H1 (cell line): ENCODE measurements at regions not wholly inside any gene's neighbourhood (a gene's known extent, or its start where the extent isn't known, plus 50 kb on each side); places are given as distances from the start of the nearest gene placed in this dataset.

Experiments
- CTCF ChIA-PET: fragments of 300-600 bp; sonication (Branson Sonifier 250); formaldehyde crosslinking; loops from one replicate; lab custom pipeline; 2021; ENCODE audit not compliant: partially characterized antibody; lab: Charles Lee
- POLR2A ChIA-PET: fragments of 300-600 bp; sonication (Branson Sonifier 250); formaldehyde crosslinking; loops from one replicate; lab custom pipeline; 2021; ENCODE audit warnings: inconsistent platforms; ENCODE audit not compliant: partially characterized antibody; lab: Charles Lee
- DNase-seq, 2 experiments: peaks; one replicate each; pipeline versions ENCODE4 v3.0.0 to v3.0.0-alpha.2; 2010 to 2022; ENCODE audit warnings: low spot score in 2 of 2, low read depth in 1 of 2, mixed read lengths in 1 of 2
- FAIRE-seq: peaks from 2 replicates; lab custom pipeline; 2011; peaks lifted over from hg19 to GRCh38; lab: Jason Lieb, UNC
- H2AFZ ChIP-seq: 2 replicates; pipeline ENCODE4 v1.8.1; 2012; ENCODE audit warnings: low read length, inconsistent platforms
- H2AK5ac ChIP-seq: 2 replicates; pipeline ENCODE4 v1.6.1; 2013; ENCODE audit warnings: low read depth, low read length
- H2BK120ac ChIP-seq: replicated peaks from 2 replicates; pipeline ENCODE3; 2013; ENCODE audit warnings: low read depth, low read length, inconsistent platforms
- H2BK12ac ChIP-seq: 2 replicates; pipeline ENCODE4 v1.6.1; 2013; ENCODE audit warnings: low read depth, low read length
- H2BK15ac ChIP-seq: 2 replicates; pipeline ENCODE4 v1.6.1; 2013; ENCODE audit warnings: low read length
- H2BK20ac ChIP-seq: 2 replicates; pipeline ENCODE4 v1.6.1; 2013; ENCODE audit warnings: low read length
- H2BK5ac ChIP-seq: 2 replicates; pipeline ENCODE4 v1.6.1; 2013; ENCODE audit warnings: low read depth, low read length
- H3K14ac ChIP-seq: 2 replicates; pipeline ENCODE4 v1.6.1; 2013; ENCODE audit warnings: inconsistent platforms; ENCODE audit not compliant: insufficient read length
- H3K18ac ChIP-seq: 2 replicates; pipeline ENCODE4 v1.6.1; 2013; ENCODE audit warnings: low read length; ENCODE audit errors: extremely low read depth
- H3K23ac ChIP-seq: 2 replicates; pipeline ENCODE4 v1.6.1; 2013; ENCODE audit warnings: inconsistent platforms; ENCODE audit not compliant: insufficient read length
- H3K23me2 ChIP-seq: 2 replicates; pipeline ENCODE4 v1.6.1; 2013; ENCODE audit warnings: low read depth, low read length
- H3K27ac ChIP-seq: 2 replicates; pipeline ENCODE4 v1.6.1; 2011; ENCODE audit warnings: low read depth, low read length, inconsistent platforms
- H3K27me3 ChIP-seq, 4 experiments: replicated peaks in 1 of 4; 1 replicate in 1 of 4; 2 replicates in 3 of 4; pipeline versions ENCODE4 v1.6.1 to v1.8.1; 2011 to 2013; ENCODE audit warnings: low read length in 3 of 4, mild to moderate bottlenecking in 3 of 4, inconsistent platforms in 2 of 4, mixed read lengths in 2 of 4, moderate library complexity in 1 of 4; ENCODE audit not compliant: control insufficient read depth in 3 of 4, insufficient read depth in 3 of 4; ENCODE audit errors: extremely low read depth in 1 of 4
- H3K36me3 ChIP-seq, 4 experiments: 2 replicates each; pipeline versions ENCODE4 v1.6.1 to v1.8.1; 2011 to 2013; ENCODE audit warnings: mild to moderate bottlenecking in 4 of 4, low read length in 3 of 4, moderate library complexity in 2 of 4, control low read depth in 1 of 4, inconsistent platforms in 1 of 4; ENCODE audit not compliant: insufficient read depth in 4 of 4, control insufficient read depth in 2 of 4
- H3K4ac ChIP-seq: replicated peaks from 2 replicates; pipeline ENCODE3; 2013; ENCODE audit warnings: low read length, low read depth, mixed read lengths, inconsistent platforms; ENCODE audit not compliant: insufficient read length
- H3K4me1 ChIP-seq, 4 experiments: replicated peaks in 1 of 4; 1 replicate in 1 of 4; 2 replicates in 3 of 4; pipeline versions ENCODE4 v1.6.1 to v1.8.1; 2011 to 2013; ENCODE audit warnings: low read length in 3 of 4, inconsistent platforms in 2 of 4, mixed read lengths in 1 of 4; ENCODE audit not compliant: insufficient read depth in 4 of 4, control insufficient read depth in 3 of 4
- H3K4me2 ChIP-seq, 2 experiments: 2 replicates each; pipeline versions ENCODE4 v1.6.1 to v1.8.1; 2011 to 2013; ENCODE audit warnings: low read depth in 2 of 2, low read length in 2 of 2, control low read depth in 1 of 2, inconsistent platforms in 1 of 2, mild to moderate bottlenecking in 1 of 2; ENCODE audit not compliant: insufficient read depth in 1 of 2
- H3K4me3 ChIP-seq, 4 experiments: fragments of 200-600, 300-600 bp in 1 of 4; sonication (generic), shearing (Covaris generic), sonication (Bioruptor Twin) in 1 of 4; 2 replicates each; pipeline versions ENCODE4 v1.5.1 to v1.8.1; 2011 to 2016; ENCODE audit warnings: low read length in 4 of 4, low read depth in 3 of 4, control low read depth in 2 of 4, inconsistent platforms in 2 of 4, mild to moderate bottlenecking in 2 of 4, mixed read lengths in 1 of 4, moderate library complexity in 1 of 4; ENCODE audit not compliant: insufficient read depth in 2 of 4; ENCODE audit errors: extremely low read depth in 1 of 4
- H3K56ac ChIP-seq: replicated peaks from 2 replicates; pipeline ENCODE3; 2013; ENCODE audit warnings: low read depth, mild to moderate bottlenecking, mixed read lengths, low read length, inconsistent platforms; ENCODE audit not compliant: insufficient read length
- H3K79me1 ChIP-seq: 2 replicates; pipeline ENCODE4 v1.6.1; 2013; ENCODE audit warnings: low read depth, low read length, control low read depth
- H3K79me2 ChIP-seq, 2 experiments: 2 replicates each; pipeline versions ENCODE4 v1.6.1 to v1.8.1; 2012 to 2013; ENCODE audit warnings: low read length in 2 of 2, mild to moderate bottlenecking in 2 of 2, inconsistent platforms in 1 of 2; ENCODE audit not compliant: insufficient read depth in 2 of 2, control insufficient read depth in 1 of 2
- H3K9ac ChIP-seq, 4 experiments: replicated peaks in 1 of 4; 1 replicate in 1 of 4; 2 replicates in 3 of 4; pipeline versions ENCODE4 v1.6.1 to v1.8.1; 2011 to 2013; ENCODE audit warnings: low read depth in 3 of 4, low read length in 3 of 4, control low read depth in 2 of 4, mild to moderate bottlenecking in 2 of 4, moderate library complexity in 2 of 4, inconsistent platforms in 1 of 4; ENCODE audit errors: extremely low read depth in 1 of 4
- H3K9me3 ChIP-seq, 2 experiments: 2 replicates each; pipeline versions ENCODE4 v1.6.1 to v1.8.1; 2012 to 2013; ENCODE audit warnings: mild to moderate bottlenecking in 2 of 2, moderate library complexity in 2 of 2, control low read depth in 1 of 2, inconsistent platforms in 1 of 2, low read depth in 1 of 2, low read length in 1 of 2, mixed read lengths in 1 of 2; ENCODE audit not compliant: insufficient read depth in 2 of 2
- H4K20me1 ChIP-seq, 2 experiments: replicated peaks in 1 of 2; 2 replicates each; pipeline versions ENCODE3 to v1.8.1; 2011 to 2013; ENCODE audit warnings: inconsistent platforms in 2 of 2, low read length in 2 of 2, mild to moderate bottlenecking in 1 of 2; ENCODE audit not compliant: insufficient read depth in 2 of 2, control insufficient read depth in 1 of 2
- H4K5ac ChIP-seq: 2 replicates; pipeline ENCODE4 v1.6.1; 2013; ENCODE audit warnings: low read length, low read depth, mixed read lengths, inconsistent platforms; ENCODE audit not compliant: insufficient read length
- H4K8ac ChIP-seq: 2 replicates; pipeline ENCODE4 v1.8.0; 2013; ENCODE audit warnings: mild to moderate bottlenecking, moderate library complexity, low read length, inconsistent platforms; ENCODE audit not compliant: insufficient read depth; ENCODE audit errors: extremely low read depth
- H4K91ac ChIP-seq: replicated peaks from 2 replicates; pipeline ENCODE3; 2013; ENCODE audit warnings: low read length, mixed read lengths, inconsistent platforms; ENCODE audit not compliant: insufficient read length
- CBX5 ChIP-seq: fragments of 300-800, 300-1000 bp; sonication (generic); IDR thresholded peaks from 2 replicates; pipeline ENCODE4 v1.7.1; 2016; ENCODE audit warnings: antibody characterized with exemption, low read length, low read depth
- CEBPB ChIP-seq: IDR thresholded peaks from 2 replicates; pipeline ENCODE4 v1.6.1; 2012; ENCODE audit warnings: low read depth, low read length
- MAFK ChIP-seq: IDR thresholded peaks from 2 replicates; pipeline ENCODE4 v1.6.1; 2012; ENCODE audit warnings: low read depth, mild to moderate bottlenecking, improper control_type of control experiment, low read length
- MAX ChIP-seq: IDR thresholded peaks from 2 replicates; pipeline ENCODE4 v1.6.1; 2012; ENCODE audit warnings: inconsistent platforms
- NRF1 ChIP-seq: IDR thresholded peaks from 2 replicates; pipeline ENCODE4 v1.6.1; 2011; ENCODE audit warnings: mild to moderate bottlenecking, low read depth, low read length, improper control_type of control experiment
- POLR2AphosphoS5 ChIP-seq: IDR thresholded peaks from 2 replicates; pipeline ENCODE4 v1.6.1; 2011; ENCODE audit warnings: low read depth, low read length
- RAD21 ChIP-seq, 2 experiments: IDR thresholded peaks in 1 of 2; conservative IDR thresholded peaks in 1 of 2; 2 replicates each; pipeline ENCODE4 v1.6.1; 2011; ENCODE audit warnings: low read depth in 2 of 2, low read length in 2 of 2, improper control_type of control experiment in 1 of 2, inconsistent platforms in 1 of 2, mild to moderate bottlenecking in 1 of 2, moderate library complexity in 1 of 2
- SP1 ChIP-seq: IDR thresholded peaks from 2 replicates; pipeline ENCODE4 v1.6.1; 2011; ENCODE audit warnings: low read depth, low read length
- SUZ12 ChIP-seq: fragments of 200-600 bp; sonication (generic); IDR thresholded peaks from 2 replicates; pipeline ENCODE4 v1.6.1; 2012; ENCODE audit warnings: mild to moderate bottlenecking, inconsistent platforms, low read length, moderate library complexity, mixed read lengths
- WGBS, 2 experiments: shearing (Covaris generic) in 1 of 2; methylation state at CpG; one replicate each; pipeline versions ENCODE4 v1.1.6 to v1.1.7; 2013 to 2015; ENCODE audit warnings: low lambda C conversion rate in 2 of 2, mixed read lengths in 2 of 2, inconsistent platforms in 1 of 2, low coverage in 1 of 2, missing lambda C conversion rate in 1 of 2; ENCODE audit not compliant: insufficient replicate concordance in 2 of 2, insufficient coverage in 1 of 2, insufficient read length in 1 of 2; ENCODE audit errors: extremely low coverage in 1 of 2, missing lambda C conversion rate in 1 of 2; 5-methylcytosine and 5-hydroxymethylcytosine counted together

GRCh38 chr18:70468861-70469547, 180.2 kb downstream of the SOCS6 start:
- Histone ChIP-seq H2BK120ac (no peak overlapping the region), H3K27me3 (no peaks in the 10 kb centered on the region), H2AFZ (no peak overlapping the region)
- 89% methylated on average over 5 of the region's 5 CpGs; no CpG with 5 or more reads in 1 of the 2 experiments for WGBS, 2 experiments
- TF ChIP-seq NRF1, result no peak
- TF ChIP-seq POLR2AphosphoS5, result no peak
- TF ChIP-seq CBX5, result no peak
- TF ChIP-seq MAFK, result no peak
- no peak for TF ChIP-seq RAD21 (IDR thresholded peaks at IDR 0.05 in 1 of 2, conservative IDR thresholded peaks at IDR 0.05 in 1 of 2; ENCODE audit: low read depth in 2 of 2, low read length in 2 of 2)
- no peak for TF ChIP-seq SUZ12
- TF ChIP-seq SP1, result no peak
- TF ChIP-seq CEBPB, result no peak
- TF ChIP-seq MAX, result no peak
- TF ChIP-seq, all 59 proteins: peak for 0
- no peak overlapping the region for H3K27ac ChIP-seq
- H2BK5ac ChIP-seq, result no peak overlapping the region
- DNase-seq, result no peak
- POLR2A ChIA-PET, result no interaction called here
- H3K4me2 ChIP-seq, result no peak overlapping the region
- no peak overlapping the region for H2AK5ac ChIP-seq
- FAIRE-seq, result no peak
- no peaks in the 10 kb centered on the region for H3K79me1 ChIP-seq
- CTCF ChIA-PET, result interaction anchor here (0.8 to 1.8 kb wide), 4 partner anchors 9 to 1080 kb away, joined by 3 to 4 read pairs (median 4); no protein-coding TSS in a partner anchor
- H3K4me1 ChIP-seq, result no peaks in the 10 kb centered on the region
- H2BK15ac ChIP-seq, result no peak overlapping the region
- H4K91ac ChIP-seq, result no peak overlapping the region
- no peak overlapping the region for H3K18ac ChIP-seq
- H3K9ac ChIP-seq, result no peak overlapping the region
- no peak overlapping the region for H3K23ac ChIP-seq
- H2BK20ac ChIP-seq, result no peak overlapping the region
- no peak overlapping the region for H3K56ac ChIP-seq
- no peak overlapping the region for H4K5ac ChIP-seq
- no peak overlapping the region for H3K4me3 ChIP-seq
- no peak overlapping the region for H3K14ac ChIP-seq
- H4K20me1 ChIP-seq, result peaks cover 0 to 1% of the 10 kb centered on the region in 2 experiments
- no peak overlapping the region for H2BK12ac ChIP-seq
- peaks cover 4% of the 10 kb centered on the region; the same call in 1 of the 2 replicates for H3K23me2 ChIP-seq
- H4K8ac ChIP-seq, result no peak overlapping the region
- H3K36me3 ChIP-seq, result no peaks in the 10 kb centered on the region
- no peak overlapping the region for H3K4ac ChIP-seq
- no peaks in the 10 kb centered on the region for H3K9me3 ChIP-seq
- H3K79me2 ChIP-seq, result no peaks in the 10 kb centered on the region
